A673 (cell line): ENCODE measurements at regions not wholly inside any gene's neighbourhood (a gene's known extent, or its start where the extent isn't known, plus 50 kb on each side); places are given as distances from the start of the nearest gene placed in this dataset.

ENCODE experiments used
- BruUV-seq: library from RNA; stranded (reverse); fragments of 400-500 nt; replicated peaks from 2 replicates; lab custom pipeline; 2021; lab: Mats Ljungman, UMichigan
- CTCF ChIA-PET: fragments of 300-600 bp; sonication (Branson Sonifier 250); formaldehyde crosslinking; loops from one replicate; lab custom pipeline; 2022; ENCODE audit warnings: antibody characterized with exemption; lab: Charles Lee
- POLR2A ChIA-PET: fragments of 300-600 bp; sonication (Branson Sonifier 250); formaldehyde crosslinking; loops from one replicate; lab custom pipeline; 2022; ENCODE audit warnings: antibody characterized with exemption; ENCODE audit not compliant: low non-redundant PET; lab: Charles Lee
- DNase-seq: peaks from one replicate; pipeline ENCODE4 v3.0.0-alpha.2; 2015; ENCODE audit warnings: low spot score
- H3K27ac ChIP-seq: fragments of 200-600 bp; sonication (generic); 2 replicates; pipeline ENCODE4 v1.5.1; 2016; ENCODE audit warnings: mixed run types, low read depth, mild to moderate bottlenecking, mixed read lengths, antibody characterized with exemption, low read length; ENCODE audit not compliant: poor library complexity, severe bottlenecking
- H3K27me3 ChIP-seq: fragments of 200-600 bp; sonication (generic); replicated peaks from 2 replicates; pipeline ENCODE4 v1.6.1; 2017; ENCODE audit warnings: mixed run types, low read depth, mild to moderate bottlenecking, mixed read lengths, antibody characterized with exemption, low read length; ENCODE audit not compliant: insufficient read depth, poor library complexity
- H3K36me3 ChIP-seq: fragments of 200-600 bp; sonication (generic); 2 replicates; pipeline ENCODE4 v1.6.1; 2016; ENCODE audit warnings: mixed run types, mild to moderate bottlenecking, mixed read lengths, antibody characterized with exemption, low read length; ENCODE audit not compliant: insufficient read depth, poor library complexity, severe bottlenecking
- H3K4me1 ChIP-seq: fragments of 200-600 bp; sonication (generic); 2 replicates; pipeline ENCODE4 v1.6.1; 2017; ENCODE audit warnings: mixed run types, mild to moderate bottlenecking, mixed read lengths, antibody characterized with exemption, low read length; ENCODE audit not compliant: insufficient read depth, poor library complexity, severe bottlenecking
- H3K4me3 ChIP-seq: fragments of 200-600 bp; sonication (generic); 2 replicates; pipeline ENCODE4 v1.5.1; 2016; ENCODE audit warnings: low read depth, mixed run types, mild to moderate bottlenecking, mixed read lengths, low read length; ENCODE audit not compliant: poor library complexity, severe bottlenecking
- H3K9me3 ChIP-seq: fragments of 200-600 bp; sonication (generic); 2 replicates; pipeline ENCODE4 v1.6.1; 2016; ENCODE audit warnings: mixed run types, low read depth, mild to moderate bottlenecking, mixed read lengths, antibody characterized with exemption, low read length; ENCODE audit not compliant: poor library complexity, severe bottlenecking
- CTCF ChIP-seq: fragments of 300-800, 200-600 bp; sonication (generic); conservative IDR thresholded peaks from 2 replicates; pipeline ENCODE4 v1.5.1; 2017; ENCODE audit warnings: low read depth, mild to moderate bottlenecking, antibody characterized with exemption, low read length, moderate library complexity, mixed read lengths
- EZH2 ChIP-seq: fragments of 200-600 bp; sonication (generic); IDR thresholded peaks from 2 replicates; pipeline ENCODE4 v1.6.1; 2017; ENCODE audit warnings: borderline replicate concordance, low read depth, mild to moderate bottlenecking, mixed read lengths, antibody characterized with exemption, low read length; ENCODE audit not compliant: poor library complexity, severe bottlenecking
- intact Hi-C: fragments of 100-400 bp; cut with micrococcal nuclease; formaldehyde crosslinking; loops from one replicate; pipeline ENCODE4 v1.10.0; 2022; ENCODE audit not compliant: unreplicated experiment

DNA sequence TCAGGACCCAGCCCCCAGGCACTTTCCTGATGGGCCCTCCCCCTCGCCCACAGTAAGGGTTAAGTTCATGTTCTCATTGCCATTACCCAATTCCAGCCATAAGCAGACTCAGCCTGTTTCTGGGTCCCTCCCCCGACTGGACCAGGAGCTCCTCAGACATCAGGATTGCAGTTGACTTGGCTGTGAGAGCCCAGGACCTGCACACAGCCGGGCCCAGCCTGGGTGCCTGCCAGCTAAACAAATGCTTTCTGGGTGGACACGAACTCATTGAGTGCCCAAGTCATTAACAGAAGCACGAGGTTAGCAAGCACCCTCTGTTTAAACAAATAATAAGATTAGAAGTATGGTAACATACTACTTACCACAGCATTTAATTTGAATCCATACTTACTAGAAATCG, 147.9 kb upstream of the POU3F1 start:
- POLR2A ChIA-PET = no interaction called here
- CTCF ChIA-PET = no interaction called here
- no peaks in the 10 kb centered on the region for H3K27me3 ChIP-seq
- intact Hi-C loops = no loop called here
- DNase-seq = no peak
- H3K9me3 ChIP-seq = no peaks in the 10 kb centered on the region
- no peak overlapping the region for H3K27ac ChIP-seq
- no peak for TF ChIP-seq EZH2
- H3K36me3 ChIP-seq = no peaks in the 10 kb centered on the region
- peaks cover 8% of the 10 kb centered on the region for H3K4me1 ChIP-seq
- no TSS peak for BruUV-seq
- no peak overlapping the region for H3K4me3 ChIP-seq

GRCh38 chr1:38193040-38193439, 146.4 kb upstream of the POU3F1 start:
- peaks cover 8% of the 10 kb centered on the region for H3K4me1 ChIP-seq
- no peak overlapping the region for H3K4me3 ChIP-seq
- no peak for DNase-seq
- no TSS peak for BruUV-seq
- no peaks in the 10 kb centered on the region for H3K27me3 ChIP-seq
- H3K36me3 ChIP-seq = no peaks in the 10 kb centered on the region
- TF ChIP-seq CTCF (no peak), EZH2 (no peak)
- intact Hi-C loops = no loop called here
- H3K9me3 ChIP-seq = no peaks in the 10 kb centered on the region
- ChIA-PET CTCF (interaction anchor here (0.7 kb wide), 1 partner anchor 60 kb away, joined by 3 read pairs; no protein-coding TSS in a partner anchor), POLR2A (no interaction called here)
- no peak overlapping the region for H3K27ac ChIP-seq

- H3K9me3 ChIP-seq = no peaks in the 10 kb centered on the region
- H3K27ac ChIP-seq = no peak overlapping the region
- peaks cover 8% of the 10 kb centered on the region for H3K4me1 ChIP-seq
- intact Hi-C loops = no loop called here
- peak; percentile 17 for DNase-seq
- H3K36me3 ChIP-seq = no peaks in the 10 kb centered on the region
- no peaks in the 10 kb centered on the region for H3K27me3 ChIP-seq
- CTCF ChIA-PET = no interaction called here
- no peak overlapping the region for H3K4me3 ChIP-seq
- POLR2A ChIA-PET = no interaction called here
- BruUV-seq = no TSS peak
- no peak for TF ChIP-seq CTCF
- TF ChIP-seq EZH2 = no peak
Observed at GRCh38 chr1:38191461-38191860, 144.9 kb upstream of the POU3F1 start.

DNA sequence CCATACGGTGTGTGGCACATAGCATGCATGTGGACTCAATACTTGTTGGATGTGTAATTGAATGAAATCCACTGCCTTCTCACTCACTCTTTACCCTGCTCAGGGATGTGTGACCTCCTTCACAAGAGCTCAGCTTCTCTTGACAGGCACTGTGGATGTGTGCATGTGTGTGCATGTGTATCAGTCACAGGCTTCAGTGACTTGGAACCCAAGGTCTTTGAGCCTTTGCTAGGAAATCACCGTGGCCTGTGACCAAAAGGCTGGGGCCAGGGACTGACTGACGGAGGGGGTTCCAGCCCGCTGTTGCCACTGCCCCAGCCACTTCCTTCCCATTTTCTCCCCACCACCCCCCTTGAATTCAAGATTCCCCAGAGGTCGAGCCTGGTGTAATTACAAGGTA, 144.4 kb upstream of the POU3F1 start:
- TF ChIP-seq EZH2 (no peak), CTCF (no peak)
- intact Hi-C loops = no loop called here
- H3K9me3 ChIP-seq = no peaks in the 10 kb centered on the region
- no peak overlapping the region for H3K4me3 ChIP-seq
- H3K36me3 ChIP-seq = no peaks in the 10 kb centered on the region
- no peaks in the 10 kb centered on the region for H3K27me3 ChIP-seq
- ChIA-PET POLR2A (no interaction called here), CTCF (no interaction called here)
- DNase-seq = no peak
- BruUV-seq = no TSS peak
- no peak overlapping the region for H3K27ac ChIP-seq
- H3K4me1 ChIP-seq = peaks cover 8% of the 10 kb centered on the region
